HUDEP-2 (cell line): ENCODE measurements at regions not wholly inside any gene's neighbourhood (a gene's known extent, or its start where the extent isn't known, plus 50 kb on each side); places are given as distances from the start of the nearest gene placed in this dataset.

Experiments used
- DNase-seq, 76 experiments: peaks; one replicate each; lab custom pipeline; 2025; ENCODE audit not compliant: unreplicated experiment in 76 of 76; lab: John Stamatoyannopoulos, UW

- no peak for DNase-seq
Observed at GRCh38 chr15:75129788-75130187, 71.9 kb upstream of the C15orf39 start.

GRCh38 chr15:75131269-75131643 is 70.4 kb upstream of the C15orf39 start:
- DNase-seq = no peak

DNA sequence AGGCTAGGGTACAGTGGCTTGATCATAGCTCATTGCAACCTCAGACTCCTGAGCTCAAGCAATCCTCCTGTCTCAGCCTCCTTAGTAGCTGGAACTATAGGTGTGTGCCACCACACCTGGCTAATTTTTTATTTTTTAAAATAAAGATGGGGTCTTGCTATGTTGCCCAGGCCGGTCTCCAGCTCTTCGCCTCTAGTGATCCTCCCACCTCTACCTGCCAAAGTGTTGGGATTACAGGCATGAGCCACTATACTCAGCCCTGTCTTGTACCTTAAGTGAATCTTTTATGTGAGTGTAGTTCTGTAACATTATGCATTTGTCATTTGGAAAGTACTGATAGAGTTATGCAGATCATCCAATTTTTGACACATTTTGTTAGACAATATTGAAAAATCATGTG is 66.9 kb upstream of the C15orf39 start:
- no peak for DNase-seq

DNA sequence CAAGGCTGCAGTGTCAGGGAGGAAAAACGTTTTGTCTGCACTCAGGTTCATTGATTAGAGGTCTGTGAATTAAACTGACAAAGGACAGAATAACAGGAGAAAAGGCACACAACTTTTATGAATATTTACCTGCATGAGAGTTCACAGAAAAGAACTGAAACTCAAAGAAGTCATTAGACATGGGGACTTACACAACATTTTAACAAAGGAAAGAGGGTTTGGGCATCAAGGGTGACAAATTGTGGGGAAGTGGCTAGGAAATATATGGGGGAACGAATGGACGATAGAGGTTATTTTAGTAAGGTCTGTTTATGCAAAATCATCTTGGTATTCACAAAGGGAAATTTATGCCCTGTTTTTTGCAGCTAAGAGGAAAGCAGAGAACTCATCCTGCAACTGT is 65.6 kb upstream of the C15orf39 start:
- DNase-seq = no peak

DNA sequence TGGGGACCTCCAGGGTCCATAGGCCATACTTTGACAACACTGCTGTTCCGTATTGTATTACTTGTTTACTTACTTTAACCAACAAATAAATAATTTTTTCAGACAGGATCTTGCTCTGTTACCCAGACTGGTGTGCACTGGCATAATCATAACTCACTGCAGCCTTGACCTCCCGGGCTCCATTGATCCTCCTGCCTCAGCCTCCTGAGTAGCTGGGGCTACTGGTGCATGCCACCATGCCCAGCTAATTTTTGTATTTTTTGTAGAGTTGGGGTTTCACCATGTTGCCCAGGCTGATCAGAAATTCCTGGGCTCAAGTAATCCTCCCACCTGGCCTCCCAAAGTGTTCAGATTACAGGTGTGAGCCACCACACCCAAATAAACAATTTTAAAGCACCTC is 64.9 kb upstream of the C15orf39 start:
- no peak for DNase-seq

GRCh38 chr15:75138016-75138999 is 63.4 kb upstream of the C15orf39 start:
- DNase-seq = no peak

DNA sequence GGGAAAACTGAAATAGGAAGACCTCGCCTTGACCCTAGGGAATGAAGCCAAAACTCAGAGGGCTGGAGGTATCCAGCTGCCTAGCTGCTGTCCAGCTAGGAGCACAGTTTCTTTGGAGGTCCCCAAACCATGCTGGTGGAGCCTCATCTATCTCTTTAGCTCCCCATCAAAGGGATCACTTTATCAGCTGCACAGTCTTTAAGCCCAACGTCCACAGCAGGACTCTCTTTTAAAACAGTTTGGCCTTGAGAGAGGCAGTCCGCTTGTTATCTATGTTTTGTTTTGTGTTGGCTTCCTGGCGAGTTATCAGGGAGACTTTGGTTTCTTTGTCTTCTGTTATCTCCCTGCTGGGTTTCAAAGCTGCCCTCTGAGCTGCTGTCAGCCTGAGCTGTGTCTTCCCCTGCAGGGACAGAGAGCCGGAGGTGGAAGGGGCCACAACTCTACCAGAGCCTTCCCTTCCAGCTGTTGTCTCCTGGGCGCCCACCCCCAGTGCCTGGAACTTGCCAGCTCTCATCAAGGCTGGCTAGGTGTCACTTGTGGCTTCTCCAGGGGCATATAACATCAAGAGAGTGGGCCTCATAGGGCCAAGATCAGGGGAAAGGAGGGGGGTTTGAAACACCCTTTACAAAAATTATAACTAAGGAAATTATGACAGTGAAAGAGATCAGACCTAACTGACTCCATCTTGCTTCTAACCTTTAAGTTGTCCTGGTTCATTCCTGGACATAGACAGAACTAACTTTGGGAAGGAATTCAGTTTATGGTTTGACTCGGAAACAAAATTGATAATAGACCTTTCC is 61.4 kb upstream of the C15orf39 start:
- peak in 61 of 76 experiments; percentile 16 to 79 (median 50) for DNase-seq

GRCh38 chr15:75142499-75142898 is 59.2 kb upstream of the C15orf39 start:
- no peak for DNase-seq

DNA sequence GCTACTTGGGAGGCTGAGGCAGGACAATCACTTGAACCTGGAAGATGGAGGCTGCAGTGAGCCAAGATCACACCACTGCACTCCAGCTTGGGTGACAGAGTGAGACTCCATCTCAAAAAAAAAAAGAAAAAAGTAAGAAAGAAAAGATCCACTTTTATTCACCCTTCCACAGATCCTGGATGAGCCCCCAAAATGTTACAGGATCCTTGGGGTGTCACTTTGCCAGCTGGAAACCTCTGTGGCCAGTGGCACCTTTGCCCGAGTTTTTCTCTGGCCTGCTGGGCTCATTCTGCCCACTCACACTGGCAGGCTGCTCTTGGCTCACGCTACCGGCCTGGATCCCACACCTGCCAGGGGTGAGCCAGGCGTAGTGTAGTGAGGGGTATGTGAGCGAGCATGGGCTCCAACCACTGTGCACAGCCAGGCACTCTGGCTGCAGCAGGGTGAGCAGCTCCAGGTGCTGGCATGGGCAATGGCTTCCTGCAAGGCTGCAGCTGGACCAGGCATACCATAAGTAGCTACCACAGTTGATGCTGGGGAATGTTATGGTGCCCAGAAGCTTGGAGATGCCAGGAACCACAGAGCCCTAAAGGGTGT is 57.8 kb upstream of the C15orf39 start:
- no peak for DNase-seq

DNA sequence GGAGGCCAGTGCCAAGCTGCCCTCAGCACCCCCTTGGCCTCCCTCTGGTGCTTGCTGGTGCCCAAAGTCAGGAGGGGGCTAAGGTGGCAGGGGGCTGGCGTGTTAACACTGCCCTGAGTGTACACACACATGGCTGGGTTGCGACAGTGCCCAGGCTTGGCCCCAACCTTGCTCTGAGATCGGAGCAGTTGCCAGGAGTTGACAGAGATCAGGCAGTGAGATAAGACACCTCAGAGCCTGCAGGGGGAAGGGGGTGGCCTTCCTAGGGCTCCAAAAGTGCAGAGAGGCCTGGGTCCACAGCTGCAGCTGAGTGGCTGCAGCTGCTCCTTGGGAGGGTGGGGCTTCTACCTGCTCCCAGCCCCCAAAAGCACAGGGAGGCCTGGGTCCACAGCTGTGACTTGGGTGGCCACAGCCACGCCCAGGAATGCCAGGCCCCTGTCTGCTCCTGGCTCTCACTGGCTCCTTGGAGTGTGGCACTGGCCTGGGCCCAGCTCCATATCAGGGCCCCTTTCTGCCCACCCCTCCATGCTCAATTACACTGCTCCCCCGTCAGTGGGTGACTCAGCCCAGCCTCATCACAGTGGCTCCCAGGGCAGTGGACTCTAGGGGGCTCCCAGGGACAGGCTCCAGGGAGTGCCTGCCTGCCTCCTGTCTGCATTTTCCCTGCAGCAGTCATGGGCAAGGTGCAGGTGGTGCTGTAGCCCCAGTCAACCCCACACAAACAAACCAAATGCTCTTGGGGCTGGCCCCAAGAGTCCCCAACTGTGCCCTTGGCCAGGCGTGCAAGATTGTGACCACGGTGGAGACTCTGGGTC is 56.4 kb upstream of the C15orf39 start:
- DNase-seq = peak in 47 of 76 experiments; percentile 4 to 62 (median 37)

GRCh38 chr15:75148280-75148679 is 53.4 kb upstream of the C15orf39 start:
- DNase-seq = no peak

DNA sequence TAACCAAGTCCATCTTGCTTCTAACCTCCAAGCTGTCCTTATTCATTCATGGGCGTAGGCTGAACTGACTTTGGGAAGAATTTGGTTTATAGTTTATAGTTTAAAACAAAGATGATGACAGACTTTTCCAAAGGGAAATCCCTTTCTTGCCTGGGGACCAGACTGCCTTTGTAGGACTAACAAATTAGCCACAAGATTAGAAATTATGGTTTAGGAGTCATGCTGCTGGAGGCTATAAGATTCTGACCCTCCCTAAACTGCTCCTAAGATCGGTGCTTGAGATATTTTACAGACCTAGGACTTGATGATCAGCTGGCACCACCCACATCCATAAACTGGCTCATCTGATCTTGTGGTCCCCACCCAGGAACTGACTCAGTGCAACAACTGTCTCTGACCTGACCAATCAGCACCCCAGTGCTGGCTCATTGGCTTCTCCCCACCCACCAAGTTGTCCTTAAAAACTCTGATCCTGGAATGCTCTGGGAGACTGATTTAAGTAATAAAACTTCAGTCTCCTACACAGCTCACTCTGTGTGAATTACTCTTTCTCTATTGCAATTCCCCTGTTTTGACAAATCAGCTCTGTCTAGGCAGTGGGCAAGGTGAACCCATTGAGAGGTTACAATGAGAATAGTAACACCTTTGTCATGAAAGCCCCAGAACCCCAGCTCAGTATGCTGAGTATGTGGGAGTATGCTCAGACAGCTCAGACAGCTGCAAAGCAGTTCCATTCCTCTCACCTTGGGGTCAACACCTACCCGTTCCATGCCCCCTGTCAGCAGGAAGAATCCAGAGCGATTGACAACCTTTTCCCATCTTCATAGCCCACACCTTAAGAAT is 51.6 kb upstream of the C15orf39 start:
- peak in 69 of 76 experiments; percentile 32 to 86 (median 69) for DNase-seq

DNA sequence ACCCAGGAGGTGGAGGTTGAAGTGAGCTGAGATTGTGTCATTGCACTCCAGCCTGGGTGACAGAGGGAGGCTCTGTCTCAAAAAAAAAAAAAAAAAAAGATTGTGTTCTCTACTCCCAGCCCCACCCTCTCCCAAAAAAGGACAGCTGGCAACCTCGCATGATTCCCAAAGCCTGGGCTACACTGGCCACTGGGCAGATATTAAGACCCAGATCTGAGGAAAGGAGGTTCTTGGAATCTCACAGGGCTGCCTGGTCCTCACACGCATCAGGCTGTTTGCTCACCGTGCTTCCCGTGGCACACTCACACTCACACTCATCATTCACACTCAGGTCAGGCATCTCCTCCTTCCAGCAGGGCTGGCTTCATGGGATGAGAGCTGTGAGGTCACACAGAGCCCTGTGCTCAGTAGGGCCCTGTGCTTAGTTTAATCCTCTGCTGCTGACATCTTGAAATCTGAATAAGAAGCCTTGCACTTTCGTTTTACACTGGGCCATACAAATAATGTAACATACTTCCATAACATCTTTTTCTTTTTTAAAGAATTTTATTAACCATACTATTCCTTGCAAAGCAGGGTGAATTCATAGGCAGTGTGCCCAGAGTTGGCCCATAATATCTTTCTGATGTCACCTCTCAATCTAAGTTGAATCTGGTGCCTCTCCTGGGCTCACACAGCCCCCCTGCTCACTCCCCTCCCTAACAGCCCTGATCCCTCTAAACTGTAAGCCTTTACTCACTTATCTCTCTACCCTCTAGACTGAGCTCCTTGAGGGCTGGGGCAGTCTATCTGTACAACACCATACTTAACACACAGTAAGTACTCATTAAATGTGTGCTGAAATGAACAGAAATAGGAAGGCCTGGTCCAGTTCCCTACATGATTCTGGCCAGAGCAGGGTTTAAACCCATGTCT is 50.2 kb upstream of the C15orf39 start:
- DNase-seq = peak in 16 of 76 experiments; percentile 13 to 47 (median 26)
